K562 (cell line): ENCODE measurements at regions not wholly inside any gene's neighbourhood (a gene's known extent, or its start where the extent isn't known, plus 50 kb on each side); places are given as distances from the start of the nearest gene placed in this dataset.

Experiments
- C11orf30 ChIP-seq: fragments of 450-650 bp; IDR thresholded peaks from 2 replicates; pipeline ENCODE4 v1.6.1; 2016; ENCODE audit warnings: low read depth, mild to moderate bottlenecking
- CREBBP ChIP-seq: IDR thresholded peaks from one replicate; pipeline ENCODE4 v1.6.1; 2012; ENCODE audit warnings: low read depth, mild to moderate bottlenecking, control low read depth, inconsistent platforms, low read length
- CTCF ChIP-seq, 3 experiments: IDR thresholded peaks in 2 of 3; conservative IDR thresholded peaks in 1 of 3; 2 replicates each; pipeline ENCODE4 v1.5.1; 2011 to 2012; ENCODE audit warnings: low read length in 3 of 3, mild to moderate bottlenecking in 3 of 3, control low read depth in 2 of 3, improper control_type of control experiment in 1 of 3, inconsistent platforms in 1 of 3, low read depth in 1 of 3, mixed read lengths in 1 of 3, moderate library complexity in 1 of 3; ENCODE audit not compliant: insufficient read depth in 2 of 3
- EHMT2 ChIP-seq: fragments of 450-650 bp; IDR thresholded peaks from 2 replicates; pipeline ENCODE4 v1.6.1; 2018; ENCODE audit warnings: antibody characterized with exemption
- FOSL1 ChIP-seq: fragments of 200-800 bp; sonication (Bioruptor generic); conservative IDR thresholded peaks from 2 replicates; pipeline ENCODE4 v1.6.1; 2016; ENCODE audit warnings: missing genetic modification characterization, missing compliant biosample characterization
- MBD2 ChIP-seq: sonication (generic); IDR thresholded peaks from 2 replicates; pipeline ENCODE4 v1.6.1; 2016; ENCODE audit warnings: low read depth, borderline replicate concordance
- MCM7 ChIP-seq, 2 experiments: fragments of 450-650 bp; IDR thresholded peaks; 2 replicates each; pipeline ENCODE4 v1.6.1; 2016 to 2018
- MYBL2 ChIP-seq, 2 experiments: fragments of 450-650 bp in 1 of 2; sonication (generic) in 1 of 2; formaldehyde crosslinking in 1 of 2; IDR thresholded peaks; 2 replicates each; pipeline versions ENCODE4 v1.6.1 to v1.8.1; 2017 to 2022; ENCODE audit warnings: borderline replicate concordance in 1 of 2, inconsistent platforms in 1 of 2, low read depth in 1 of 2, mild to moderate bottlenecking in 1 of 2, missing genetic modification reagents in 1 of 2, moderate library complexity in 1 of 2
- NR2C2 ChIP-seq, 2 experiments: fragments of 200-800 bp in 1 of 2; sonication (Bioruptor generic) in 1 of 2; sonication (generic) in 1 of 2; formaldehyde crosslinking in 1 of 2; IDR thresholded peaks; 2 replicates each; pipeline versions ENCODE4 v1.6.1 to v1.8.0; 2016 to 2022; ENCODE audit warnings: mild to moderate bottlenecking in 1 of 2, missing compliant biosample characterization in 1 of 2, missing genetic modification characterization in 1 of 2, missing genetic modification reagents in 1 of 2
- NR3C1 ChIP-seq: sonication (generic); formaldehyde crosslinking; IDR thresholded peaks from 2 replicates; pipeline ENCODE4 v1.8.1; 2022; ENCODE audit warnings: missing genetic modification reagents
- PCBP1 ChIP-seq: fragments of 200-400 bp; formaldehyde crosslinking; IDR thresholded peaks from 2 replicates; pipeline ENCODE4 v1.6.1; 2018; ENCODE audit warnings: mild to moderate bottlenecking, low read depth, low read length; ENCODE audit not compliant: poor library complexity, severe bottlenecking
- RFX1 ChIP-seq: fragments of 450-650 bp; IDR thresholded peaks from 2 replicates; pipeline ENCODE4 v1.6.1; 2016; ENCODE audit warnings: mild to moderate bottlenecking, moderate library complexity
- SETDB1 ChIP-seq: IDR thresholded peaks from one replicate; pipeline ENCODE4 v1.6.1; 2012; ENCODE audit warnings: low read length, control low read depth, inconsistent platforms
- SMARCB1 ChIP-seq: IDR thresholded peaks from 2 replicates; pipeline ENCODE4 v1.6.1; 2011; ENCODE audit warnings: improper control_type of control experiment, low read depth; ENCODE audit not compliant: insufficient read length
- XRCC4 ChIP-seq: IDR thresholded peaks from one replicate; pipeline ENCODE4 v1.6.1; 2011; ENCODE audit not compliant: insufficient read depth, insufficient read length; ENCODE audit errors: extremely low read depth
- YBX1 ChIP-seq: fragments of 450-650 bp; IDR thresholded peaks from 2 replicates; pipeline ENCODE4 v1.7.1; 2016; ENCODE audit warnings: mild to moderate bottlenecking
- ZEB2 ChIP-seq: fragments of 450-650 bp; IDR thresholded peaks from 2 replicates; pipeline ENCODE4 v1.6.1; 2016
- ZFPM2 ChIP-seq: fragments of 250-450 bp; sonication (Bioruptor Pico); IDR thresholded peaks from 2 replicates; pipeline ENCODE4 v1.5.1; 2022; ENCODE audit warnings: mild to moderate bottlenecking
- ZNF175 ChIP-seq: fragments of 200-800 bp; sonication (Bioruptor generic); IDR thresholded peaks from 2 replicates; pipeline ENCODE4 v1.6.1; 2016; ENCODE audit warnings: low read depth, mild to moderate bottlenecking, missing genetic modification characterization, missing compliant biosample characterization
- ZNF77 ChIP-seq: fragments of 250-450 bp; sonication (Bioruptor Pico); IDR thresholded peaks from 2 replicates; pipeline ENCODE4 v1.5.0; 2020
- TF ChIP-seq, protein P1 (sequence below): fragments of 150-350 bp; conservative IDR thresholded peaks from 2 replicates; pipeline ENCODE4 v1.6.1; 2014; ENCODE audit warnings: low read length
- TF ChIP-seq, protein P2 (sequence below): sonication (generic); formaldehyde crosslinking; IDR thresholded peaks from 2 replicates; pipeline ENCODE4 v1.9.0; 2022; ENCODE audit warnings: mild to moderate bottlenecking, missing genetic modification reagents
- TF ChIP-seq, protein P3 (sequence below), 2 experiments: fragments of 450-650 bp; conservative IDR thresholded peaks; 2 replicates each; pipeline ENCODE4 v1.6.1; 2017; ENCODE audit warnings: mild to moderate bottlenecking in 2 of 2, moderate library complexity in 2 of 2

DNA sequence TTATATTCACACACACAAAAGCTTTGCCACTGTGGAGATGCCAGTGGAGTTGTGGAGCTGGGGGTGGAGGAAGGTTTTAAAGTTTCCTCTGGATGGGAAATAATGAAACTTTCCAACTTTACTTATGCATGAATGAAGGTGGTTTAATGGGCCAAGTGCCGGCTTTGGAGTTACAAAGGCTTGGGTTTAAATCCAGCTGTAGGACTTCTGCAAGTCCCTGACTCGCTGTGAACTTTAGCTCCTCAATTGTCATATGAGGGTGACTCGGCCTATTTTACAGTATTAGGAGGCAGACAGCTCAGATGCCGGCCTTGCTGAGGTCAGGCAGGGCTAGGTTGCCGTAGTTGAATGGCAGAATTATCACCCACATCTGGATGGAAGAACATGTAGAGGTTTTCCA, 415.8 kb upstream of the TRIB2 start (continued):
- TF ChIP-seq, protein P1, sequence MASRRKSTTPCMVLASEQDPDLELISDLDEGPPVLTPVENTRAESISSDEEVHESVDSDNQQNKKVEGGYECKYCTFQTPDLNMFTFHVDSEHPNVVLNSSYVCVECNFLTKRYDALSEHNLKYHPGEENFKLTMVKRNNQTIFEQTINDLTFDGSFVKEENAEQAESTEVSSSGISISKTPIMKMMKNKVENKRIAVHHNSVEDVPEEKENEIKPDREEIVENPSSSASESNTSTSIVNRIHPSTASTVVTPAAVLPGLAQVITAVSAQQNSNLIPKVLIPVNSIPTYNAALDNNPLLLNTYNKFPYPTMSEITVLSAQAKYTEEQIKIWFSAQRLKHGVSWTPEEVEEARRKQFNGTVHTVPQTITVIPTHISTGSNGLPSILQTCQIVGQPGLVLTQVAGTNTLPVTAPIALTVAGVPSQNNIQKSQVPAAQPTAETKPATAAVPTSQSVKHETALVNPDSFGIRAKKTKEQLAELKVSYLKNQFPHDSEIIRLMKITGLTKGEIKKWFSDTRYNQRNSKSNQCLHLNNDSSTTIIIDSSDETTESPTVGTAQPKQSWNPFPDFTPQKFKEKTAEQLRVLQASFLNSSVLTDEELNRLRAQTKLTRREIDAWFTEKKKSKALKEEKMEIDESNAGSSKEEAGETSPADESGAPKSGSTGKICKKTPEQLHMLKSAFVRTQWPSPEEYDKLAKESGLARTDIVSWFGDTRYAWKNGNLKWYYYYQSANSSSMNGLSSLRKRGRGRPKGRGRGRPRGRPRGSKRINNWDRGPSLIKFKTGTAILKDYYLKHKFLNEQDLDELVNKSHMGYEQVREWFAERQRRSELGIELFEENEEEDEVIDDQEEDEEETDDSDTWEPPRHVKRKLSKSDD: no peak
- TF ChIP-seq NR3C1 (CRISPR knock-in tag): no peak
- TF ChIP-seq FOSL1: no peak
- TF ChIP-seq NR2C2 (CRISPR knock-in tag; IDR thresholded peaks at IDR 0.05): no peak
- 0 out of 2 replicates have a peak, but pooled peaks have one; percentile 25 for TF ChIP-seq NR2C2 (tag; IDR thresholded peaks at IDR 0.05)
- TF ChIP-seq SMARCB1: no peak
- TF ChIP-seq RFX1: no peak
- TF ChIP-seq, protein P2, sequence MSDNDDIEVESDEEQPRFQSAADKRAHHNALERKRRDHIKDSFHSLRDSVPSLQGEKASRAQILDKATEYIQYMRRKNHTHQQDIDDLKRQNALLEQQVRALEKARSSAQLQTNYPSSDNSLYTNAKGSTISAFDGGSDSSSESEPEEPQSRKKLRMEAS (CRISPR knock-in tag): no peak
- TF ChIP-seq ZNF175: no peak
- no peak for TF ChIP-seq PCBP1
- no peak for TF ChIP-seq EHMT2
- TF ChIP-seq SETDB1: no peak
- no peak for TF ChIP-seq XRCC4
- TF ChIP-seq YBX1: no peak
- no peak for TF ChIP-seq ZEB2
- TF ChIP-seq, protein P3, sequence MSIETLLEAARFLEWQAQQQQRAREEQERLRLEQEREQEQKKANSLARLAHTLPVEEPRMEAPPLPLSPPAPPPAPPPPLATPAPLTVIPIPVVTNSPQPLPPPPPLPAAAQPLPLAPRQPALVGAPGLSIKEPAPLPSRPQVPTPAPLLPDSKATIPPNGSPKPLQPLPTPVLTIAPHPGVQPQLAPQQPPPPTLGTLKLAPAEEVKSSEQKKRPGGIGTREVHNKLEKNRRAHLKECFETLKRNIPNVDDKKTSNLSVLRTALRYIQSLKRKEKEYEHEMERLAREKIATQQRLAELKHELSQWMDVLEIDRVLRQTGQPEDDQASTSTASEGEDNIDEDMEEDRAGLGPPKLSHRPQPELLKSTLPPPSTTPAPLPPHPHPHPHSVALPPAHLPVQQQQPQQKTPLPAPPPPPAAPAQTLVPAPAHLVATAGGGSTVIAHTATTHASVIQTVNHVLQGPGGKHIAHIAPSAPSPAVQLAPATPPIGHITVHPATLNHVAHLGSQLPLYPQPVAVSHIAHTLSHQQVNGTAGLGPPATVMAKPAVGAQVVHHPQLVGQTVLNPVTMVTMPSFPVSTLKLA (conservative IDR thresholded peaks at IDR 0.05): no peak
- TF ChIP-seq MCM7 (IDR thresholded peaks at IDR 0.05): no peak
- TF ChIP-seq C11orf30: peak; percentile 15; the same call in 1 of the 2 replicates
- TF ChIP-seq CTCF (IDR thresholded peaks at IDR 0.05 in 2 of 3, conservative IDR thresholded peaks at IDR 0.05 in 1 of 3; ENCODE audit: insufficient read depth in 2 of 3, low read depth in 1 of 3, low read length in 3 of 3): no peak
- TF ChIP-seq ZNF77: no peak
- no peak for TF ChIP-seq MBD2
- no peak for TF ChIP-seq CREBBP
- TF ChIP-seq ZFPM2: no peak
- no peak for TF ChIP-seq MYBL2 (IDR thresholded peaks at IDR 0.05; ENCODE audit: low read depth)
- no peak for TF ChIP-seq MYBL2 (CRISPR knock-in tag; IDR thresholded peaks at IDR 0.05; ENCODE audit: borderline replicate concordance)
